NCI-H524 (cell line): ENCODE measurements at regions not wholly inside any gene's neighbourhood (a gene's known extent, or its start where the extent isn't known, plus 50 kb on each side); places are given as distances from the start of the nearest gene placed in this dataset.
"Not testable (repeated sequence)": the region's sequence is repeated elsewhere in the genome, so short reads cannot be mapped to it uniquely, and the experiment has no call there.

Experiments used
- DNase-seq, 2 experiments: peaks; one replicate each; lab custom pipeline; 2025; lab: John Stamatoyannopoulos, UW

DNA sequence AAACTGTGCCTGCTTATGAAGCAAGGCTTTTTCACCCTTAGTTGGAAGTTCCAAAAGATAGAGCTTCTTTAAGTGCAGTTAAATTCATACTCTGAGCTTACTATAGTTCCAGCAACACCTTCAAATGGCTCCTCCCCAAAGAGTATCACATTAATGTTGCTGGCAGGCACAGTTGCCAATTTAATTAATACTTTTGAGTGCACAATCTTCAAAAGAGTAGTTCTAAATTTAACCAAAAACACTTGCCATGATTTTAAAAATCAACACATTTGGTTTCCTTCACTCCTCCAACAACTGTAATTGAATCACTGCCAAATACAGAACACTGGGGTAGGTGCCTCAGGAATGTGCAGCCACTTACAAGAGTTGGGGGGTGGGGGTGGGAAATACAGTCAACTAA lies 150.6 kb upstream of the UBE2E3 start:
- DNase-seq: no peak

DNA sequence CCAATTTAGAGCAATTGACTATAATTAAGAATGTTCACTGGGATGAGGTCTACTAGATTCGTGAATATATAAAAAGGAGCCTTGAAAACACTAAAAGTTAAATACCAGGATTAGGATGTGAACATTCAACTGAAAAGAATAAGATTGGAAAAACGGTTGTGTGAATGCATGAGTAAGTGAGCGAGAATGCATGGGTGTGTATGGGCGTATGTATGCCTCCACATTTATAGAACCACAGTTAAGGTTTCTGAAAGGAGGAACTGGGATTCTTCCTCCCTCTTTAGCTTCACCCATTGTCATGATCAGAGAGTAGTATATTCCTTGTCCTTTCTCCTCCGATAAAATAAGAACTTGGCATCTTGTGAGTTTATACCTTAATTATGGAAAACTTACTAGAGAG lies 151.1 kb upstream of the UBE2E3 start:
- no peak for DNase-seq

DNA sequence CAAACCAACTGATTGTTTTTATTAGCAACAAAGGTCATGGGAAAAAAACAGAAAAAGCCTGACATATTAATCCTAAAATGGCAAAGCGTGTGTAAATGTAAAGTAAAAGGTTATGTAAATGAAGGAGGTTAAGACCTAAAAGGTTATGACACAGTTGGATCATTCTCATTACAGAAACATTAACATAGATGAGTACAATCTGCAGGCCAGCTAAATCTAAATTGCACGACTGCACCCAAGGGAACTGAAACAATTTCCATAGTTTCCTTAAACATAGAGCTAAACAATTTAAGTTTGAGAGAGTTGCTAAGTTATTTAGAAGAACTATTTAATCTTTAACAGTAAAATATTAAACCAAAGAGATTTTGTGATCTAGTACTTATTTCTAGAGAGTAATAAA lies 151.6 kb upstream of the UBE2E3 start:
- no peak for DNase-seq

DNA sequence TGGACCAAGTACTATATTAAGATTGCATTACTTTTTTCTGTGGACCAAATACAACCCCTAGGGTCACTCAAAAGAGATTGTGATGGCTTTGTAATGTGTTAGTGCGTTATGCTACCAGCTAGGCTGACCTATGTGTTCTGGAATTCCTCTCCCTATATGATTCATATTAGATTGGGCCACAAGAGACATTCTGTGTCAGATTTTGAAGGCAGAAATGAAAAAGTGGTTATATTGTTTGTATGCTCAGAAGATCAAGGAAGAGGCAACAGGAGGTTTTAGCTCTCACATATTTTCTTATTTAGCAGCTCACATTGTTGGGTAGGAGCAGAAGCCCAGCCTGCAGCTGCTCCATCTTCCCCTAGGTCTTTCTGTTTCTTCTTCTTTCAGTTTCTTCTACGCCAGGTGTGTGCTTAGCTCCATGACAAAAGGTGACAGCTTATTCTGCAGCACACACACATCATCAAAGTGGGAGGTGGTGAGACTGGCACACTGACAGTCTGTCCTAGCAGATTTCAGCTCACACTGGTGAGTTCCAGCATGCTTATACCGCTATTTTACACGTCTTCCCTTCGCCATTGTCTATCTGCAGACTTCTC lies 156.8 kb upstream of the UBE2E3 start:
- no peak for DNase-seq

DNA sequence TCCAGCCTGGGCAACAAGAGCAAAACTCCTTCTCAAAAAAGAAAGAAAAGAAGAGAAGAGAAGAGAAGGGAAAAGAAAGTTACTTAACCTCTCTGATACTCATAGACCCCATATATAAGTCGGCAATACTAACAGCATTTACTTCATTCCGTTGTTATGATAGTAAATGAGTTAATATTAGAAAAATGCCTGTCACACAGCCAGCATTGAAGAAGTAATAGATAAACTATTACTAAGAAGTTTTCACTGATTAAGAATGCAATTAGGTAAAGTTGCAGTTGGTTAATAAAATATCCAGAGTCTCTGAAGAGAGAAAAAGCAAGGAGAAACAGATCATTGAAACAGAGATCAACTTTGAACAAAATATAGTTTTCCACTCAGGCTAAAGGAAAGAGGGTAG lies 161.3 kb upstream of the UBE2E3 start:
- no peak for DNase-seq

DNA sequence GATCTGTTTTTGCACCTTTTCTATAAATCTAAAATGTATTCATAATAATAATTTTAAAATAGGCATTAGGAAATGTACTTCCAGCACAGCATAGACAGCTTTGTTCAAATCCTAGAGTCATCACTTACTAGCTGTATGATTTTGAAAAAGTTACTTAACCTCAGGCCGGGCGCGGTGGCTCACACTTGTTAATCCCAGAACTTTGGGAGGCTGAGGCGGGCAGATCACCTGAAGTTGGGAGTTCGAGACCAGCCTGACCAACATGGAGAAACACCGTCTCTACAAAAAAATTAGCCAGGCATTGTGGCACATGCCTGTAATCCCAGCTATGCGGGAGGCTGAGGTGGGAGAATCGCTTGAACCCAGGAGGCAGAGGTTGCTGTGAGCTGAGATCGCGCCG lies 161.7 kb upstream of the UBE2E3 start:
- not testable (repeated sequence) for DNase-seq

DNA sequence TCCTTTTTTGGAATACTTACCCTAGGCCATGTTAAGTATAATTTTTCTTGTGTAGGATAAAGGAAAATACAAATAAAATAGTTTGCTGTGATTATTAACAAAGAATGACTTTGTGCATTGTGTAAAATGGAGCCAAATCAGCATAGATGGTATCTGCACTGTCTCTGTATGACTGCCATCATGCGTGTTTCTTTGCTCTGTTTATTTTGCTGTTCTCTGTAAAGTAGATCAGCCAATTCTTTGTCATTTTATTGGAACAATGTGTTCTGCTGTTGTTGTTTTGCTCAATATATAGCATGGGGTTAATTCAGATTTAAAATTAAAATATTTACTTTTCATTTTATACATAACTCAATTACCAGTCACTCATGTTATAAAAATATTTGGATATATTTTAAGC lies 181.3 kb upstream of the UBE2E3 start:
- no peak for DNase-seq

DNA sequence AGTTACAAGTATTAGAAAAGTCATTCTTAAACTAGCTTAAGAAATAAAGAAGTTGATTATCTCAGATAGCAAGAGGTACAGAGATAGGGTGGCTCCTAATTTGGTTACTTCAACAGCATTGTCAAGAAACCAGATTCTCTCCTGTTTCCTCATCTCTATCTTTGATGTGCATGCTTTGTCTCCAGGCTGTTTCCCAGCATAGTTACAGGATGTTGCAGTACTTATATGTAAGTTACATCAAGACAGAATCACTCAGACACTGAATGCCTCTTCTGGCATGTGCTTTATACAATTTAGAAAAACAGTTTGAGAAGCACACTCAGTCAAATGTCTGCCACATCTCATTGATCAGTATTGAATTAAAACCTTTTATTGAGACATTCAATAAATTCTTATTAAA lies 189.5 kb upstream of the UBE2E3 start:
- DNase-seq: no peak

DNA sequence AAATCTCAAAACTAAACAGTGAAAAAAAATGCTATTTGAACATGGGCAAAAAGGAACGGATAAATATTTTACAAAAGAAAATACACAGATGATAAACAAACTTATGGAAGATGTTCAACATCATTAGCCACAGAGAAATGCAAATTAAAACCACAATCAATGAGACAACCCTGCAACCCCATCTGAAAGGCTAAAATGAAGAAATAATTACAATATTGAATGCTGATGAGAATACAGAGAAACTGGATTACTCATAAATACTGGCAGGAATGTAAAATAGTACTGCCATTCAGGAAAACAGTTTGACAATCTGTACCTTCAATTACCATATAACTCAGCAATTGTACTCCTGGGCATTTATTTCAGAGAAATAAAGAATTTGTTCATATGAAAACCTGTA lies 193.1 kb upstream of the UBE2E3 start:
- no peak for DNase-seq

DNA sequence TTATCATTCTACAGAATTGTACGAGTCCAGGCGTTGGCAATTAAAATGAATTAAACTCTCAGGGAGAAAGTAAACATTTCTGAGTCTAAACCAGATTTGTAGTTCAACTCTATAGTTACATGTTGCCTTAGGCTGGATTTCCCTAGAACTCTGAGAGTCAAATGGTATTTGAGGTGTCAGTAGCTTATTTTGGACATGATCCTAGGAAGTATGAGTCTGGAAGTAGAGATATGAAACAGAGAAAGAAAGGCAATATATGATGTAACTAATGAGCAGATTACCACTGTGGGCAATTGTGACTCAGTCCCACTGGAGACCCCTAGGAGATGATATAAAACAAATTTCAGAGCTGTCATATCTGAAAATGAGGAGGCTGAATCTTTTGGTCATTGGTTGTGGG lies 199.1 kb upstream of the UBE2E3 start:
- no peak for DNase-seq

DNA sequence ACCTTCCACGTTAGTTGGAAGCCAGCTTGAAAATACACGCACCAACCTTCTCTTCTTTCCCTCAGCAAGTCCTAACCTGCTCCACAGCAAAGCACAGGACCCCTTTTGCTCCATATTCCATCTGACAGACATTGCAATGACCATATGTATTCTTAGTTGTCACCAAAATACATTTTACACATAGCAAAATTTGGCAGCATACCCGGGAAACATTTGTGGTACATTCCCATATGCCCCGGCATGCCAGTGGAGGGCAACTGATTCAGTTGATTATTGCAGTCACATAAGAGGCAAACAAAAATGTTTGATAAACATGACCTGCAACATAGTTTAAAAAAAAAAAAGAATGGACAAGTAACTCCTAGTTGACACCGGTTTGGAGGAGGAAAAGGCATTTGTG lies 202.1 kb upstream of the UBE2E3 start:
- no peak for DNase-seq

DNA sequence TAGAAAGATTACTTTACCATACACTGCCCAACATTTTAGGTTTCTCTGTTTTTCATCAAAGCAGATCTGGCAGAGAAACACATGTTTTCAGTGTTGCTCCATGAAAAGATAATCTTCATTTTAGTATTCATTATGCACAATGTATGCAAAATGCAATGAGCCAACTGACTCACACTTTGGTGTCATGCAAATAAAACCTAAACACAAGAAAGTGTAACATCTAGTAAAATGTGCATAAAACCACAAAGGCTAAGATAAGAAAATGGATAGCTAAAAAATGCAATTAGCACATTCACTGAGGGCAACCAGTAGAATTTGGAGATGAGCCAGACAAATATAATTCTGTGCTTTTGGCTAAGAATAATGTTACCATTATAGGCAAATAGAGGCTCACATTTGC lies 203.5 kb upstream of the UBE2E3 start:
- no peak for DNase-seq

DNA sequence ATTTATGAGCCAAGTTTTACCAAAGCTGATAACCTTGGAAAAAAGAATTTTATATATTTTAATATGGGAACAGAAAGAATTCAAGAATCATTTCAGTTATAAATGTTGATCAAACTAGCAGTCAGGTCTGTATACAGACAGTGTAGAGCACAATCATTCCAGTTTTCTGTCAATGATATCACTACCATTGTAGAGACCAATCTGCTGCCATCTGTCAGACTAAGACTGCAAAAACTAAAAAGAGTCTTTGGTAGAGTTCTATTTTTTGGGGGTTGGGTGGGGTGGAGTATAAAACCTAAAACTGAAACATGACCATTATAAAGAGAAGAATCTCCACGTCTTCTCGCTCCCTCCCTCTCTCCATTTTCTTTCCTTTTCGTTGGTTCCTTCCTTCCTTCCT lies 204.7 kb upstream of the UBE2E3 start:
- DNase-seq: no peak

DNA sequence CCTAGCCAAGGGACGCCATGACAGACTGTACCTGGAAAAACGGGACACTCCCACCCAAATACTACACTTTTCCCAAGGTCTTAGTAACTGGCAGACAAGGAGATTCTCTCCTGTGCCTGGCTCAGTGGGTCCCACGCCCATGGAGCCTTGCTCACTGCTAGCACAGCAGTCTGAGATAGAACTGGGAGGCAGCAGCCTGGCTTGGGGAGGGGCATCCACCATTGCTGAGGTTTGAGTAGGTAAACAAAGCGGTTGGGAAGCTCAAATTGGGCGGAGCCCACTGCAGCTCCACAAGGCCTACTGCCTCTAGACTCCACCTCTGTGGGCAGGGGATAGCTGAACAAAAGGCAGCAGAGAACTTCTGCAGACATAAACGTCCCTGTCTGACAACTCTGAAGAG lies 215.1 kb upstream of the UBE2E3 start:
- not testable (repeated sequence) for DNase-seq

DNA sequence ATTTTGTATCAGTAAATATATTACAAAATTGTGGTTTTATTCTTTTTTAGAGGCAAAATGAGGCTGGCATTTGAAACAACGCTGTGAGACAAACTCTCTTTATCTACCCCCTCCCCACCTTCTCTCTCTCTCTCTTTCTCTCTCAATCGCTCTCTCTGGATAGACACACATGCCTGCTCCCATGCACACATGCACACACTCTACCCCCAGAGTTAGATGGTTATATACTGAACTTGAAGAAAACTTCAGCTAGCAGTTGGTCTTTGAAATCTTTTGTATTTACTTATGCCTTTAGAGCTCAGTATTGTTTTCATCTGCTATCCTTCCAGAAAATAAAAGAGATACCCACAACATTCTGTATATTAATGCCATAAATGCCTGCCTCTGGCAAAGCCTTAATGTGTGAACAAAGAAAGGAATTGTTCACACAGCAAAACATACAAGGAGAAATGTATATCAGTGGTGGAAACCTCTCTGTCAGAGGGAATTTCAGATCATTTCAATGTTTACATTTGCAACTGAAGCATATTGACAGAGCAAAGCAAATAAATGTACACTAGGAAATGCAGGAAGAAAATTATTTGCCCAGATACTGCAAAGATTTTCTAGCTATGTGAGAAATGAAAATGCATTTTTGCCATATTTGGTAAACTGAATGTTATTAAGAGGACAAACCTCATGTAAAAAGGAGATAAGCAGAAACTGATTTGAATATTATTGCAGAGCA lies 217.0 kb upstream of the UBE2E3 start:
- DNase-seq: no peak

DNA sequence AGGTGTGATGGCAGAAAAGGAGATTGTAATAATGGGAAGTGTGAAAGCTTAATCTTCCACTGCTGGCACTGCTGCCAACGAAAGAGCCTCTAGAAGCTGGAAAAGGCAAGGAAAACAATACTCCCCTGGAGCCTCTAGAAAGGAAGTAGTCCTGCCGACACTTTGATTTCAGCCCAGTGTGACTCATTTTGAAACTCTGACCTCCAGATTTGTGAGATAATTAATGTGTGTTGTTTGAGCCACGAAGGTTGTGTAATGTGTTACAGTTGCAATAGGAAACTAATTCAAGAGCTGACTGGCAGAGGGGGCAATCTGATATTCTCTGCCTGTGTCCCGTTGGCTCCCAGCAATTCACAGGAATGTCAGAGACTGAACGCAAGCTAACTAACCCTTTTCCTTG lies 219.2 kb upstream of the UBE2E3 start:
- no peak for DNase-seq

DNA sequence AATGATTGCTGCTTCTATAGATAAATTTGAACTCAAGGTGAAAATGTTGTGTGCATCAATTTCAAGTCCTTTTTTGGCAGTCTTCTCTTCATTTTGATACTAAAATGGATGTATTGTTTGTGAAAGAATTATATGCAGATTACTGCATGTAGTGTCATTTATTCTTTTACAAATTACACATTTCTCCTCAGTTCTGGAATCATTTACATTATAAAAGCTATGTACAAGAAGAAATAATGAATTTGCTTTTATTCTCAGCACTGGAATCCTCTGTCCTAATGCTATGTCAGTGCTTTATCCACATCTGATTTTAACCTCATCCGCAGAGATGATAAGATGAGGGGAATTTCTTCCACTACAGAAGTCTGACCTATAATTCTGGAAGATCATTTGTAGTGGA lies 220.8 kb upstream of the UBE2E3 start:
- DNase-seq: no peak

DNA sequence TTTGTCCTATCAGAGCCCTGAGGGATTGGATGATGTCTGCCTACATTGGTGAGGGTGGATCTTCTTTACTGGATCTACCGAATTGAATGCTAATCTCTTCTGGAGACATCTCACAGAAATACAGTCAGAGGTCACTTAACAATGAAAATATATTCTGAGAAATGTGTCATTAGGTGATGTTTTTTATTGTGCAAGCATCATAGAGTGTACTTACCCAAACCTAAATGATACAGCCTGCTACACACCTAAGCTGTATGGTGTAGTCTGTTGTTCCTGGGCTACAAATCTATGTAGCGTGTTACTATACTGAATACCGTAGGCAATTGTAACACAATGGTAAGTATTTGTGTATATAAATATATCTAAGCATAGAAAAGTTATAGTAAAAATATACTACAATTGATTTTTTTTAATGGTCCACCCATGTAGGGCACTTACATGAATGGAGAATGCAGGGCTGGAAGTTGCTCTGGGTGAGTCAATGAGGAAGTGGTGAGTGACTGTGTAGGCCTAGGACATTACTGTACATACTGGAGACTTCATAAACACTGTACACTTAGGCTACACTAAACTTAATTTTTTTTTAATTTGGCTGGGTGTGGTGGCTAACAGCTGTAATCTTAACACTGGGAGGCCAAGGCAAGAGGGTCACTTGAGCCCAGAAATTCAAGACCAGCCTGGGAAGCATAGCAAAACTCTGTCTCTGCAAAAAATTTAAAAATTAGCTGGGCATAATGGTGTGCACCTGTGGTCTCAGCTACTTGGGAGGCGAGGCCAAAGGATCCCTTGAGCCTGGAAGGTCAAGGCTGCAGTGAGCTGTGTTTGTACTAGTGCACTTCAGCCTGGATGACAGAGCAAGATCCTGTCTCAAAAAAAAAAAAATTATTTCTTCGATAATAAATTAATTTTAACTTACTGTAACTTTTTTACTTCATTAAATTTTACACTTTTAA lies 226.3 kb upstream of the UBE2E3 start:
- DNase-seq: no peak

DNA sequence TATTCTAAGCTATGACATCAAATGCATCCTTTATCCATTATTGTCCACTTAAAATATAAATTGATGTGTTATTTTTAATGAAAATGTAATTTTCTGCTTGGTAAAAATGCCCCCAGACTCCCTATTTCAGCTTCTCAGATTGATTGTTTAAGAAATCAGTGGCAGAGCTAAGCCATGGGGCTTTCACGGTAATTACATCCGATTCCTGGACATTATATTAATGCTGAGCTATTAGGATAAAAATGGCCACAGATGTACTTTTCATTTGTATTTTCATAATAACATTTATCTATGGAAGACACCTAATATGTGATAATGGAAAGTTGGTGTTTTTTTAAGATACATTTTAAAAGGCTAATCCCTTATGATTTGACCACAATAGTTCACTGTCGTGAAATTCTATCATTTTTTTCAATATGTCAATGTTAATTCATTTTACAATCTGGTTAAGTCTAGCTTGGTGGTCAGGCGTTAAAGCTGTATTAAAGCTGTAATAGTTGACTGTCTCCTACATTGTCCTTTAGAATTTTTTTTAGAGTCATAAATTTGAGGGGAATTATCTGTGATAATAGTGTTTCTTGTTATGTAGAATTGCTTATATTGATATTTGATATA lies 229.0 kb upstream of the UBE2E3 start:
- DNase-seq: no peak

DNA sequence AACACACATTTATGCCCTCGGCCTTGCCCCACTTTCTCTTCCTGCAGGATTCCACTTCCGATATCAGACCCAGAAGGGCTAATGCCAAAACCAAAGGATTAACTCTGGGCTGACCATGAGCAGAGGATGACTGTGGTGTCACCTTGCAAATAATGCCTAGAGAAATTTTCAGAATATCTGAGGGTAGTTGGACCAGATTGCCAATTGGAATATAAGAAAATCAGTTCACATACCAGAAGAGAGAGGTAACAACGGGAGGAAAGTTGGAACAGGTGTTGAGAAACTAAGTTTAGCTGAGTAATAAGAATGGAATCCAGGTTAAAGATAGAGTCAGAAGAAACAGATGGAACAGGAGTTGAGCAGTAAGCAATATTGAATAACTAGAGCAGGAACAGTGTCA lies 232.7 kb upstream of the UBE2E3 start:
- no peak for DNase-seq

DNA sequence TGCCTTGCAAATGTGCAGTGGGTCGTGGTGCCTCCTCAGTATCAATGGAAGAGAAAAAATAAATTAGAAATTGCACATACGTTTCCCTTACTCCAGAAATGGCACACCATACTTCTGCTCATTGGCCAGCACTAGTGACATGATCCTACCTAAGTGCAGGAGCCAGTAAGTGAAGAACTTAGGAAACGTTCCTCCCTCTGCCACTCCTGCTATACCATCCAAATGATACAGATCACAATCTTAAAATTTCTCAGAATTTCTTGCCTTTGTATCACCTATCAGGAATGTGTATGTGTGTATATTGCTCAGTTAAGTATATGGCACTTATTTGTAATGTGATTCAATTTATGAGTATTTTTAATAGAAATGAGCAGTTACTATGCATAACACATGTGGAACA lies 237.0 kb upstream of the UBE2E3 start:
- DNase-seq: no peak

DNA sequence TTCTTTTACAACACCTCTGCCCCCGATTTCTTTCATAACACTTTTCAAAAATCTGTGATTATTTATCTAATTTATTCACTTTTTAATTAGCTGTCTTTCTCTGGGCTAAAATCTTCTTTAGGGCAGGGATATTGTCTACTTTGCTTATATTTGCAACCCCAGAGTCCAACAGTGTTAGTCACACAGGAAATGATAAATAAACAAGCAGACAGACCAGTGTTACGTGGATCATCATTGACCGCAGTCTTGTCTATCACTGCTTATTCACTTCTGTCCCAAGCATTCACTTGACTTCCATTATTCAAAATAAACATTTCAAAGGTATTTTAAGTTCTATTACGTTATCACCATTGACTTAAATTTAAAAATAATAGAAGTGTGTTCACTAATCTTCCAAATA lies 237.6 kb upstream of the UBE2E3 start:
- no peak for DNase-seq

DNA sequence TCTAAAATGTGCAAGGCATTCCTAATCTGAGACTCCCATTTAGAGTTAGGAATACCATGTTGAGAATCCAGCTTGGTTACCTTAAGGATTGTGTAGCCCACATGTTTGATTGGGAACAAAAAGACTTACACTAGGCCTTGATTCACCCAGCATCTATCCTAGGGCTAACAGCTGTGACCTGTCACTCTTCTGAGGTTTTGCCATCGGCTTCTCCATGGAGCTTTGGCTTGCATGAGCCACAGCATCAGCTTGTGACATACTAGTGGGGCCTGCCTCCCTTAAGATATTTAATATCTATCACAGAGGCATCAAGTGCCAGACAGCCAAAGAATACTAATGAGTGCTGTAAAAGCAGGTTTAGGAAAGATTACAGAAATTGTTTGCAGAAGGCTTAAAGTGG lies 241.3 kb upstream of the UBE2E3 start:
- DNase-seq: no peak
